HepG2 (cell line): ENCODE measurements at regions not wholly inside any gene's neighbourhood (a gene's known extent, or its start where the extent isn't known, plus 50 kb on each side); places are given as distances from the start of the nearest gene placed in this dataset.

Experiments used
- ATAC-seq: fragments of 200-7000 bp; cut with Tn5 transposase; 3 replicates; pipeline ENCODE4 v1.9.1; 2020; ENCODE audit warnings: mild to moderate bottlenecking, moderate library complexity
- BruUV-seq: library from RNA; stranded (reverse); fragments of 400-500 nt; replicated peaks from 2 replicates; lab custom pipeline; 2021; lab: Mats Ljungman, UMichigan
- CTCF ChIA-PET: fragments of 300-600 bp; formaldehyde crosslinking; extraction: SDS; loops from one replicate; lab custom pipeline; 2021; ENCODE audit warnings: low total read pairs, inconsistent platforms, low intra/inter-chr PET ratio; lab: Yijun Ruan, JAX
- POLR2A ChIA-PET: fragments of 350-600 bp; sonication (Branson Sonifier 250); formaldehyde crosslinking; loops from one replicate; lab custom pipeline; 2020; ENCODE audit warnings: antibody characterized with exemption, inconsistent platforms; lab: Yijun Ruan, JAX
- DNase-seq: peaks from one replicate; pipeline ENCODE4 v3.0.0-alpha.2; 2015; ENCODE audit warnings: low spot score
- FAIRE-seq: peaks from 3 replicates; lab custom pipeline; 2011; peaks lifted over from hg19 to GRCh38; lab: Jason Lieb, UNC
- H2AFZ ChIP-seq: one replicate; pipeline ENCODE4 v1.6.1; 2011; ENCODE audit warnings: low read length, inconsistent platforms
- H3K27ac ChIP-seq: fragments of 300-600 bp; 3 replicates; pipeline ENCODE4 v1.8.0; 2011; ENCODE audit warnings: mixed run types, mild to moderate bottlenecking, mixed read lengths, low read length, inconsistent platforms; ENCODE audit not compliant: insufficient read depth; ENCODE audit errors: extremely low read length
- H3K27me3 ChIP-seq, 2 experiments: fragments of 200-600 bp in 1 of 2; 2 replicates in 1 of 2; 3 replicates in 1 of 2; pipeline versions ENCODE4 v1.6.0 to v1.8.0; 2011; ENCODE audit warnings: low read length in 2 of 2, mild to moderate bottlenecking in 2 of 2, moderate library complexity in 2 of 2, inconsistent platforms in 1 of 2; ENCODE audit not compliant: insufficient read depth in 2 of 2, control insufficient read depth in 1 of 2
- H3K36me3 ChIP-seq, 2 experiments: fragments of 200-600 bp in 1 of 2; replicated peaks in 1 of 2; 2 replicates in 1 of 2; 3 replicates in 1 of 2; pipeline versions ENCODE4 v1.5.1 to v1.8.0; 2011; ENCODE audit warnings: low read length in 2 of 2, inconsistent platforms in 1 of 2; ENCODE audit not compliant: insufficient read depth in 2 of 2, control insufficient read depth in 1 of 2
- H3K4me1 ChIP-seq: 2 replicates; pipeline ENCODE4 v1.5.1; 2012; ENCODE audit warnings: low read length, inconsistent platforms; ENCODE audit not compliant: insufficient read depth
- H3K4me2 ChIP-seq: 2 replicates; pipeline ENCODE4 v1.6.0; 2011; ENCODE audit warnings: low read depth, low read length, inconsistent platforms
- H3K4me3 ChIP-seq, 3 experiments: fragments of 200-600 bp in 1 of 3; sonication (generic), shearing (Covaris generic) in 1 of 3; replicated peaks in 1 of 3; 2 replicates each; pipeline ENCODE4 v1.5.1; 2011 to 2016; ENCODE audit warnings: low read length in 3 of 3, inconsistent platforms in 2 of 3, low read depth in 2 of 3, mild to moderate bottlenecking in 2 of 3, control low read depth in 1 of 3, mixed read lengths in 1 of 3; ENCODE audit not compliant: insufficient read depth in 1 of 3
- H3K79me2 ChIP-seq: one replicate; pipeline ENCODE4 v1.6.1; 2011; ENCODE audit warnings: low read length, inconsistent platforms; ENCODE audit not compliant: insufficient read depth
- H3K9ac ChIP-seq: 2 replicates; pipeline ENCODE4 v1.6.0; 2011; ENCODE audit warnings: mild to moderate bottlenecking, low read depth, low read length, inconsistent platforms; ENCODE audit not compliant: insufficient read depth
- H3K9me3 ChIP-seq: 2 replicates; pipeline ENCODE4 v1.5.1; 2012; ENCODE audit warnings: mild to moderate bottlenecking, low read length
- H4K20me1 ChIP-seq: 2 replicates; pipeline ENCODE4 v1.6.0; 2011; ENCODE audit warnings: inconsistent platforms, mild to moderate bottlenecking, low read length, moderate library complexity; ENCODE audit not compliant: insufficient read depth
- BORCS8-MEF2B ChIP-seq: sonication (generic); formaldehyde crosslinking; IDR thresholded peaks from 2 replicates; pipeline ENCODE4 v1.8.0; 2022; ENCODE audit warnings: mild to moderate bottlenecking, missing genetic modification reagents
- CAMTA2 ChIP-seq: sonication (generic); formaldehyde crosslinking; IDR thresholded peaks from 2 replicates; pipeline ENCODE4 v1.4.0; 2020; ENCODE audit warnings: mild to moderate bottlenecking, missing genetic modification reagents, borderline replicate concordance
- CBX5 ChIP-seq: sonication (generic); formaldehyde crosslinking; IDR thresholded peaks from 2 replicates; pipeline ENCODE4 v1.4.0; 2020; ENCODE audit warnings: missing genetic modification reagents, borderline replicate concordance
- DPF2 ChIP-seq: sonication (generic); formaldehyde crosslinking; IDR thresholded peaks from 2 replicates; pipeline ENCODE4 v1.4.0; 2020; ENCODE audit warnings: mild to moderate bottlenecking, low read depth, missing genetic modification reagents, borderline replicate concordance
- HNRNPH1 ChIP-seq: fragments of 200-400 bp; formaldehyde crosslinking; optimal IDR thresholded peaks from 2 replicates; pipeline ENCODE3; 2017; ENCODE audit warnings: mild to moderate bottlenecking, low read depth, low read length
- NFE2L2 ChIP-seq: fragments of 150-350 bp; IDR thresholded peaks from 2 replicates; pipeline ENCODE4 v1.6.1; 2014; ENCODE audit warnings: low read length
- SMAD1 ChIP-seq: sonication (generic); formaldehyde crosslinking; IDR thresholded peaks from 2 replicates; pipeline ENCODE4 v1.4.0; 2020; ENCODE audit warnings: missing genetic modification reagents, low read depth, mild to moderate bottlenecking, borderline replicate concordance
- SOX13 ChIP-seq, 3 experiments: fragments of 450-650 bp in 1 of 3; sonication (generic) in 1 of 3; formaldehyde crosslinking in 1 of 3; IDR thresholded peaks in 2 of 3; conservative IDR thresholded peaks in 1 of 3; 2 replicates each; pipeline versions ENCODE4 v1.5.0 to v1.6.1; 2016 to 2020; ENCODE audit warnings: antibody characterized with exemption in 1 of 3, mild to moderate bottlenecking in 1 of 3, missing compliant biosample characterization in 1 of 3, missing genetic modification reagents in 1 of 3, moderate library complexity in 1 of 3
- SRY ChIP-seq: sonication (generic); formaldehyde crosslinking; IDR thresholded peaks from 2 replicates; pipeline ENCODE4 v1.8.0; 2022; ENCODE audit warnings: mild to moderate bottlenecking, missing genetic modification reagents
- THAP7 ChIP-seq: sonication (generic); formaldehyde crosslinking; IDR thresholded peaks from 2 replicates; pipeline ENCODE4 v1.8.1; 2023; ENCODE audit warnings: mild to moderate bottlenecking, missing genetic modification reagents
- UBTF ChIP-seq: sonication (generic); formaldehyde crosslinking; IDR thresholded peaks from 2 replicates; pipeline ENCODE4 v1.4.0; 2020; ENCODE audit warnings: mild to moderate bottlenecking, missing genetic modification reagents
- ZNF446 ChIP-seq: sonication (generic); formaldehyde crosslinking; IDR thresholded peaks from 2 replicates; pipeline ENCODE4 v1.5.0; 2020; ENCODE audit warnings: mild to moderate bottlenecking, missing genetic modification reagents
- WGBS: methylation state at CpG from one replicate; pipeline ENCODE4 v1.1.6; 2017; ENCODE audit warnings: low lambda C conversion rate; 5-methylcytosine and 5-hydroxymethylcytosine counted together
- in situ Hi-C: cut with HindIII; loops from 2 replicates; pipeline ENCODE4 v1.10.0; 2017; ENCODE audit warnings: low pct_unique_long_range_greater_than_20kb; ENCODE audit not compliant: extremely low pct_ligation_motif_present
- intact Hi-C: fragments of 100-400 bp; cut with micrococcal nuclease; formaldehyde crosslinking; loops from one replicate; pipeline ENCODE4 v1.10.0; 2022; ENCODE audit not compliant: unreplicated experiment
- TF ChIP-seq, protein P1 (sequence below): sonication (generic); formaldehyde crosslinking; IDR thresholded peaks from 2 replicates; pipeline ENCODE4 v1.4.0; 2020; ENCODE audit warnings: missing genetic modification reagents
- TF ChIP-seq, protein P2 (sequence below): sonication (generic); formaldehyde crosslinking; IDR thresholded peaks from 2 replicates; pipeline ENCODE4 v1.8.0; 2022; ENCODE audit warnings: mild to moderate bottlenecking, missing genetic modification reagents

DNA sequence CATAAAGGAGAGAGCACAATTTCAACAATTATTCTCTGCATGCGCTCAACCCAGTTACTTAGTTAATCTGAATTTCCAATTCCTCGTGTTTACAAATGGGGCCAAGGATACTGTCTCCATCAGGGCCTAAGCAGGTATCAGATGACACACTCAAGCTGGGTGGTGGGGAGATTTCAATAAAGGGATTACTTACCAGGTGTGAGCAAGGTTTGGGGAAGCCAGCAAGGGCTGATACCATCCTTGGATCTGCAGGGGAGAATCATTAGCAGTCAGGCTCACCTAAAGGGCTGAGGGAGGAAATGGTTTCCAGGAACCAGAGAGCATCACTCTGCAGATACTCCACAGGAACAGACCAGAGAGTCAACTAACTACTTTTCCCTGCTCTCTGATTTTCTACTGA, 487.1 kb downstream of the NTRK2 start:
- no peak overlapping the region for H3K4me2 ChIP-seq
- ChIA-PET POLR2A (no interaction called here), CTCF (no interaction called here)
- WGBS, result 25% methylated on average over 2 of the region's 2 CpGs
- H3K9me3 ChIP-seq, result no peaks in the 10 kb centered on the region
- in situ Hi-C loops, result no loop called here
- H3K27ac ChIP-seq, result no peak overlapping the region
- no peak overlapping the region for H2AFZ ChIP-seq
- no peaks in the 10 kb centered on the region for H3K4me1 ChIP-seq
- H3K9ac ChIP-seq, result no peak overlapping the region
- no TSS peak for BruUV-seq
- H3K36me3 ChIP-seq, result no peaks in the 10 kb centered on the region
- no peaks in the 10 kb centered on the region for H3K27me3 ChIP-seq
- intact Hi-C loops, result no loop called here
- FAIRE-seq, result no peak
- ATAC-seq, result no peak
- no peak overlapping the region for H3K4me3 ChIP-seq
- TF ChIP-seq THAP7 (CRISPR knock-in tag) (no peak), NFE2L2 (no peak), CAMTA2 (CRISPR knock-in tag) (no peak), ZNF446 (no peak), CBX5 (CRISPR knock-in tag) (no peak)
- DNase-seq, result no peak
- no peaks in the 10 kb centered on the region for H4K20me1 ChIP-seq
- H3K79me2 ChIP-seq, result no peaks in the 10 kb centered on the region

GRCh38 chr9:85155352-85155751, 485.8 kb downstream of the NTRK2 start:
- H3K4me3 ChIP-seq, result no peak overlapping the region
- no peak overlapping the region for H3K9ac ChIP-seq
- ChIA-PET CTCF (no interaction called here), POLR2A (no interaction called here)
- no peak for FAIRE-seq
- no peaks in the 10 kb centered on the region for H3K27me3 ChIP-seq
- H3K9me3 ChIP-seq, result no peaks in the 10 kb centered on the region
- ATAC-seq, result no peak
- H2AFZ ChIP-seq, result no peak overlapping the region
- no peaks in the 10 kb centered on the region for H3K4me1 ChIP-seq
- DNase-seq, result no peak
- intact Hi-C loops (no loop called here), in situ Hi-C loops (no loop called here)
- no peaks in the 10 kb centered on the region for H3K79me2 ChIP-seq
- H3K36me3 ChIP-seq, result no peaks in the 10 kb centered on the region
- H3K27ac ChIP-seq, result no peak overlapping the region
- no TSS peak for BruUV-seq
- no peaks in the 10 kb centered on the region for H4K20me1 ChIP-seq
- H3K4me2 ChIP-seq, result no peak overlapping the region
- WGBS, result 14% methylated on average over 2 of the region's 2 CpGs
- TF ChIP-seq, protein P1, sequence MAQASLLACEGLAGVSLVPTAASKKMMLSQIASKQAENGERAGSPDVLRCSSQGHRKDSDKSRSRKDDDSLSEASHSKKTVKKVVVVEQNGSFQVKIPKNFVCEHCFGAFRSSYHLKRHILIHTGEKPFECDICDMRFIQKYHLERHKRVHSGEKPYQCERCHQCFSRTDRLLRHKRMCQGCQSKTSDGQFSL (CRISPR knock-in tag), result no peak
- TF ChIP-seq SOX13 (IDR thresholded peaks at IDR 0.05) (no peak), SOX13 (CRISPR knock-in tag; conservative IDR thresholded peaks at IDR 0.05 in 1 of 2, IDR thresholded peaks at IDR 0.05 in 1 of 2) (no peak), BORCS8-MEF2B (CRISPR knock-in tag) (no peak), UBTF (CRISPR knock-in tag) (no peak), HNRNPH1 (no peak), DPF2 (CRISPR knock-in tag) (no peak), SRY (CRISPR knock-in tag) (no peak), SMAD1 (CRISPR knock-in tag) (no peak)
- TF ChIP-seq, protein P2, sequence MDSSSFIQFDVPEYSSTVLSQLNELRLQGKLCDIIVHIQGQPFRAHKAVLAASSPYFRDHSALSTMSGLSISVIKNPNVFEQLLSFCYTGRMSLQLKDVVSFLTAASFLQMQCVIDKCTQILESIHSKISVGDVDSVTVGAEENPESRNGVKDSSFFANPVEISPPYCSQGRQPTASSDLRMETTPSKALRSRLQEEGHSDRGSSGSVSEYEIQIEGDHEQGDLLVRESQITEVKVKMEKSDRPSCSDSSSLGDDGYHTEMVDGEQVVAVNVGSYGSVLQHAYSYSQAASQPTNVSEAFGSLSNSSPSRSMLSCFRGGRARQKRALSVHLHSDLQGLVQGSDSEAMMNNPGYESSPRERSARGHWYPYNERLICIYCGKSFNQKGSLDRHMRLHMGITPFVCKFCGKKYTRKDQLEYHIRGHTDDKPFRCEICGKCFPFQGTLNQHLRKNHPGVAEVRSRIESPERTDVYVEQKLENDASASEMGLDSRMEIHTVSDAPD (CRISPR knock-in tag), result no peak
